BJ (cell line): ENCODE measurements at regions not wholly inside any gene's neighbourhood (a gene's known extent, or its start where the extent isn't known, plus 50 kb on each side); places are given as distances from the start of the nearest gene placed in this dataset.

Experiments used
- CTCF ChIA-PET: fragments of 350-600 bp; formaldehyde crosslinking; extraction: SDS; loops from one replicate; lab custom pipeline; 2021; ENCODE audit warnings: antibody characterized with exemption, inconsistent platforms; lab: Yijun Ruan, JAX
- POLR2A ChIA-PET: fragments of 300-600 bp; sonication (Branson Sonifier 250); formaldehyde crosslinking; extraction: SDS; loops from one replicate; lab custom pipeline; 2021; ENCODE audit warnings: antibody characterized with exemption; lab: Charles Lee
- DNase-seq: peaks from one replicate; pipeline ENCODE4 v3.0.0-alpha.2; 2011; ENCODE audit warnings: low read depth
- H3K27me3 ChIP-seq: 2 replicates; pipeline ENCODE4 v1.6.0; 2011; ENCODE audit warnings: low read length; ENCODE audit not compliant: control insufficient read depth, insufficient read depth
- H3K36me3 ChIP-seq: 2 replicates; pipeline ENCODE4 v1.5.1; 2011; ENCODE audit warnings: low read length; ENCODE audit not compliant: control insufficient read depth, insufficient read depth
- H3K4me3 ChIP-seq: 2 replicates; pipeline ENCODE4 v1.5.1; 2011; ENCODE audit warnings: low read depth, mild to moderate bottlenecking, control low read depth, low read length
- TF ChIP-seq, protein P1 (sequence below): IDR thresholded peaks from 2 replicates; pipeline ENCODE4 v1.5.1; 2011; ENCODE audit warnings: low read depth, mild to moderate bottlenecking, control low read depth, inconsistent platforms, low read length, moderate library complexity; ENCODE audit not compliant: insufficient read depth

DNA sequence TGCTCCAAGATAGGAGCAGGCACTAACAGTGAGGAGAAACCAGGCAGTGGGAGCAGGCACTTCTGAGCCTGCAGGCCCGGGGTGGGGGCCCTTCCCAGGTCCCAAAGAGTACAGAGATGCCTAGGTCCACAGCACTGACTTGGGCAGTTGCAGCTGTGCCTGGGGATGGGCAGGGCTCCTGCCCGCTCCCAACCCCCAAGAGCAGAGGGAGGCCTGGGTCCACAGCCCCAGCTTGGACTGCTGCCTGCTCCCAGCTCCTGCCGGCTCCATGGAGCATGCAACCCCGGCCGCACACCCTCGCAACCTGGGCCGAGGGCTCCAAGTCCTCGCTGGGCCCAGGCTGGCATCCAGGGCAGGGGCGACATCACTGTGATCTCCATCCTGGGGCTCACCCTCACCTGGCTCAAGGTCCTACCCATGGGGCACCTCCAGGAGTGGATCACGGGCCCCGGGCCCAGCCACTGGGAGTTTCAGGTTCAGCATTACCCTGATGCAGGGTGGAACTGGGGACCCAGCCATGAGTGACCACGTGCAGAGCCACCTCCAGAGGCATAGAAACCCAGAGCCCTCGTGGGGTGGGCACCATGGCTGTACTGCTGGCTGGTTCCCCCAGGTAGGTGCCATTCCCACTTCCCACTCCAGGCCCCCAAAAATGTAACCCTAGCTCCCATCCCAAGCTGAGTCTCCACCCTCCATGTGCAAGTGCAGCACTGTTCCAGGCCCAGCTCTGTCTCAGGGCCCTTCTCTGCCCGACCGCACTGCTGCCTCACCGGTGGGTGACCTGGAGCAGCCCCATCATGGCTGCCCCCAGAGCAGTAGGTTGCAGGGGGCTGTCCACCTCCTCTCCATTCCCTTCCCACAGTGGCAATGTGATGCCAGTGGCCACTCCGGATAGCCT is 325.6 kb downstream of the NR4A2 start:
- Histone ChIP-seq H3K36me3 (no peaks in the 10 kb centered on the region), H3K27me3 (no peaks in the 10 kb centered on the region), H3K4me3 (no peak overlapping the region)
- TF ChIP-seq, protein P1, sequence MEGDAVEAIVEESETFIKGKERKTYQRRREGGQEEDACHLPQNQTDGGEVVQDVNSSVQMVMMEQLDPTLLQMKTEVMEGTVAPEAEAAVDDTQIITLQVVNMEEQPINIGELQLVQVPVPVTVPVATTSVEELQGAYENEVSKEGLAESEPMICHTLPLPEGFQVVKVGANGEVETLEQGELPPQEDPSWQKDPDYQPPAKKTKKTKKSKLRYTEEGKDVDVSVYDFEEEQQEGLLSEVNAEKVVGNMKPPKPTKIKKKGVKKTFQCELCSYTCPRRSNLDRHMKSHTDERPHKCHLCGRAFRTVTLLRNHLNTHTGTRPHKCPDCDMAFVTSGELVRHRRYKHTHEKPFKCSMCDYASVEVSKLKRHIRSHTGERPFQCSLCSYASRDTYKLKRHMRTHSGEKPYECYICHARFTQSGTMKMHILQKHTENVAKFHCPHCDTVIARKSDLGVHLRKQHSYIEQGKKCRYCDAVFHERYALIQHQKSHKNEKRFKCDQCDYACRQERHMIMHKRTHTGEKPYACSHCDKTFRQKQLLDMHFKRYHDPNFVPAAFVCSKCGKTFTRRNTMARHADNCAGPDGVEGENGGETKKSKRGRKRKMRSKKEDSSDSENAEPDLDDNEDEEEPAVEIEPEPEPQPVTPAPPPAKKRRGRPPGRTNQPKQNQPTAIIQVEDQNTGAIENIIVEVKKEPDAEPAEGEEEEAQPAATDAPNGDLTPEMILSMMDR: no peak
- ChIA-PET CTCF (no interaction called here), POLR2A (no interaction called here)
- DNase-seq: no peak

DNA sequence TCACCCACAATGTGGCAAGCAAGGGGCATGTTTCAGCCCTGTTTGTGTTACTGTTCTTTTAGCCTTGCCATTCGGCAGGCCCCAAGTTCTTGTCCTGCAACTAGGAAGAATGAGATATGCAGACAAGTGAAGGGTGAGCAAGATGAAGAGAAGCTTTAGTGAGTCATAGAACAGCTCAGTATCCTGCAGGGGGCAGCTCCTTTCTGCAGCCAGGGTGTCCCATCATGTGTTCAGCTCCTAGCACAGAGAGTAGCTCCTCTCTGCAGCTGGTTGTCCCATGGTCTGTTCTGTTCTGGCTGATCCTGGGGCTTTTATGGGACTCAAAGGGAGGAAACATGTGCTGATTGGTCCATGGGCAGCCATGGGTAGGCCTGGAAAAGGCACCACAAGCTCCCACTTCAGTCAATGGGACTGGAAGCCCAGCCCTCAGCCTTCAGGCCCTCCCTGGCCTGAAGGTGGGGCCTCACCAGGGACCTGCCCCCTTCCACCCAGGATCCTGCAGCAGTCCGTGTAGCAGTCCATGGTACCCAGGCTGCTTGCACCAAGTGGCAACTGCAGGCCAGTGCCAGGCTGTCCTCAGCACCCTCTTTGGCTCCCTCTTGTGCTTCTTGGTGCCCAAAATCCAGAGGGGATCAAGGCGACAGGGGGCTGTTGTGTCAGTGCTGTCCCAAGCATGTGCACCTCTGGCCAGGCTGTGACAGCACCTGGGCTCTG is 326.4 kb downstream of the NR4A2 start:
- ChIA-PET CTCF (no interaction called here), POLR2A (no interaction called here)
- H3K36me3 ChIP-seq: no peaks in the 10 kb centered on the region
- TF ChIP-seq, protein P1: no peak
- DNase-seq: no peak
- H3K4me3 ChIP-seq: no peak overlapping the region
- H3K27me3 ChIP-seq: no peaks in the 10 kb centered on the region

DNA sequence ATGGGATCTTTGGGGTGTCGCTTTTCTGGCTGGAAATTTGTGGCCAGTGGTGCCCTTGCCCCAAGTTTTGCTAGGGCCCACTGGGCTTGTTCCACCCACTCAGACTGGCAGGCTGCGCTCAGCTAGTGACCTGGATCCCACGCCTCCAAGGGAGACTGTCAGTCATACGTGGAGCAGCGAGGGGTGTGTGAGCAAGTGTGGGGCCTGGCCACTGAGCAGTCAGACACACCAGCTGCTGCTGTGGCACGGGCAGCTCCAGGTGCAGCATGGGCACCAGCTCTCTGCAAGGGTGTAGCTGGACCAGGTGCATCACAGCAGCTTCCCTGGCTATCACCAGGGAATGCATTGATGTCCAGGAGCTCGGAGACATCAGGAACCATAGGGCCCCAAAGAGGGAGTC is 327.0 kb downstream of the NR4A2 start:
- ChIA-PET POLR2A (no interaction called here), CTCF (no interaction called here)
- no peak for DNase-seq
- TF ChIP-seq, protein P1: no peak
- no peak overlapping the region for H3K4me3 ChIP-seq
- H3K36me3 ChIP-seq: no peaks in the 10 kb centered on the region
- no peaks in the 10 kb centered on the region for H3K27me3 ChIP-seq

DNA sequence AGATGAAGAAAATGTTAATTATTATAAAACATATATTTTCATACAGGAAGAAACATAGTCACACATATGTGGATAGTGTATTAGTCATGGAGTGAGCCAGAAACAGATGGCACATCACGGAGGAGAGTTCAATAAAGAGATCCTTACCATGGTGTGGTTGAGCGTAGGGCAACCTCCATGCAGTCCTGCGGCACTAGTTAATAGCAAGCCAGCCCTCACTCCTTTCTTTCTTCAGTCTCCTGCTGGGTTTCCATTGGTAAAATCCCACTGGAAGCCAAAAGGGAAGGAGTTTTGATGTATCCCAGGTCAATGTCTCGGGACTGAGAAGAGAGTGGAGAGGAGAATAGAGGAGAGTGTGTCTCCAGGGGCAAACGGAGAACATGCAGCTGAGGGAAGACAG is 328.1 kb downstream of the NR4A2 start:
- DNase-seq: no peak
- H3K4me3 ChIP-seq: no peak overlapping the region
- POLR2A ChIA-PET: no interaction called here
- TF ChIP-seq, protein P1: no peak
- no peaks in the 10 kb centered on the region for H3K36me3 ChIP-seq
- H3K27me3 ChIP-seq: no peaks in the 10 kb centered on the region
- CTCF ChIA-PET: no interaction called here

DNA sequence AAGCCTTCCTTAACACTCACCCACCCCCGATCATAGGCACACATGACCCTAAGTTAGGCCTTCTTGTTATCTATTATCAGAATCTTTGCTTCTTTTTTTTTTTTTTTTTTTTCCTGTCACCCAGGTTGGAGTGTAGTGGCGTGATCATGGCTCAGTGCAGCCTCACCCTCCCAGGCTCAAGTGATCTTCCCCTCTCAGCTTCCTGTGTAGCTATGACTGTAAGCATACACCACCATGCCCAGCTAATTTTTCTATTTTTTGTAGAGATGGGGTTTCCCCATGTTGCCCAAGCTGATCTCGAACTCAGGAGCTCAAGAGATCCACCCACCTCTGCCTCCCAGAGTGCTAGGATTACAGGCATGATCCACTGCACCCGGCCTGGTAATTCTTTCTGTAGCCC is 328.7 kb downstream of the NR4A2 start:
- H3K36me3 ChIP-seq: no peaks in the 10 kb centered on the region

More for the DNA sequence above, 328.7 kb downstream of the NR4A2 start:
- CTCF ChIA-PET: no interaction called here
- TF ChIP-seq, protein P1: no peak
- no peak overlapping the region for H3K4me3 ChIP-seq
- no peak for DNase-seq
- POLR2A ChIA-PET: no interaction called here
- H3K27me3 ChIP-seq: no peaks in the 10 kb centered on the region
